ENCODE measurements at regions not wholly inside any gene's neighbourhood (a gene's known extent, or its start where the extent isn't known, plus 50 kb on each side); places are given as distances from the start of the nearest gene placed in this dataset.
"Not testable (repeated sequence)": the region's sequence is repeated elsewhere in the genome, so short reads cannot be mapped to it uniquely, and the experiment has no call there.

- no peak for TF ChIP-seq CTCF (IDR thresholded peaks at IDR 0.05; ENCODE audit: low read depth, low read length)
- TF ChIP-seq MYC (IDR thresholded peaks at IDR 0.05; ENCODE audit: low read depth, low read length): no peak
- no peak for TF ChIP-seq MAX (IDR thresholded peaks at IDR 0.05; ENCODE audit: low read depth, low read length)
- no peak for TF ChIP-seq POLR2A (IDR thresholded peaks at IDR 0.05; ENCODE audit: extremely low read depth, insufficient read length)
- no peak overlapping the region for H3K4me3 ChIP-seq (ENCODE audit: low read depth, low read length)
- DNase-seq (ENCODE audit: low read depth): no peak
These were observed 117.3 kb upstream of the CDK6 start for GRCh38 chr7:92953657-92954056.

GRCh38 chr7:92949748-92950147 lies 113.4 kb upstream of the CDK6 start:
- TF ChIP-seq MYC (IDR thresholded peaks at IDR 0.05; ENCODE audit: low read depth, low read length): no peak
- no peak for TF ChIP-seq POLR2A (IDR thresholded peaks at IDR 0.05; ENCODE audit: extremely low read depth, insufficient read length)
- TF ChIP-seq MAX (IDR thresholded peaks at IDR 0.05; ENCODE audit: low read depth, low read length): no peak
- TF ChIP-seq CTCF (IDR thresholded peaks at IDR 0.05; ENCODE audit: low read depth, low read length): no peak
- DNase-seq (ENCODE audit: low read depth): no peak
- H3K4me3 ChIP-seq (ENCODE audit: low read depth, low read length): no peak overlapping the region

GRCh38 chr7:92945840-92946239 lies 109.5 kb upstream of the CDK6 start:
- H3K4me3 ChIP-seq (ENCODE audit: low read depth, low read length): no peak overlapping the region
- no peak for DNase-seq (ENCODE audit: low read depth)
- TF ChIP-seq MAX (IDR thresholded peaks at IDR 0.05; ENCODE audit: low read depth, low read length) (no peak), MYC (IDR thresholded peaks at IDR 0.05; ENCODE audit: low read depth, low read length) (no peak), CTCF (IDR thresholded peaks at IDR 0.05; ENCODE audit: low read depth, low read length) (no peak), POLR2A (IDR thresholded peaks at IDR 0.05; ENCODE audit: extremely low read depth, insufficient read length) (no peak)

- H3K4me3 ChIP-seq (ENCODE audit: low read depth, low read length): no peak overlapping the region
- TF ChIP-seq MAX (IDR thresholded peaks at IDR 0.05; ENCODE audit: low read depth, low read length): no peak
- no peak for TF ChIP-seq CTCF (IDR thresholded peaks at IDR 0.05; ENCODE audit: low read depth, low read length)
- TF ChIP-seq POLR2A (IDR thresholded peaks at IDR 0.05; ENCODE audit: extremely low read depth, insufficient read length): no peak
- no peak for TF ChIP-seq MYC (IDR thresholded peaks at IDR 0.05; ENCODE audit: low read depth, low read length)
These were observed 108.3 kb upstream of the CDK6 start for GRCh38 chr7:92944633-92945032.

GRCh38 chr7:92942706-92943105 lies 106.3 kb upstream of the CDK6 start:
- H3K4me3 ChIP-seq (ENCODE audit: low read depth, low read length); DNase-seq (ENCODE audit: low read depth): not testable (repeated sequence)

More at GRCh38 chr7:92944633-92945032, 108.3 kb upstream of the CDK6 start:
- no peak for DNase-seq (ENCODE audit: low read depth)

- DNase-seq (ENCODE audit: low read depth): no peak
- TF ChIP-seq MAX (IDR thresholded peaks at IDR 0.05; ENCODE audit: low read depth, low read length) (no peak), POLR2A (IDR thresholded peaks at IDR 0.05; ENCODE audit: extremely low read depth, insufficient read length) (no peak), MYC (IDR thresholded peaks at IDR 0.05; ENCODE audit: low read depth, low read length) (no peak), CTCF (IDR thresholded peaks at IDR 0.05; ENCODE audit: low read depth, low read length) (no peak)
- H3K4me3 ChIP-seq (ENCODE audit: low read depth, low read length): no peak overlapping the region
These were observed 103.4 kb upstream of the CDK6 start for GRCh38 chr7:92939666-92940360.
